Neural cell (in vitro differentiated cells): ENCODE measurements at regions not wholly inside any gene's neighbourhood (a gene's known extent, or its start where the extent isn't known, plus 50 kb on each side); places are given as distances from the start of the nearest gene placed in this dataset.

ENCODE experiments used
- H2AFZ ChIP-seq: fragments of 200-600, 300-800 bp; sonication (generic), shearing (Covaris generic); 2 replicates; pipeline ENCODE4 v1.6.0; 2014; ENCODE audit warnings: low read depth, mild to moderate bottlenecking, antibody characterized with exemption, low read length, moderate library complexity
- H3F3A ChIP-seq: fragments of 200-600 bp; shearing (Covaris generic); 2 replicates; pipeline ENCODE4 v1.6.1; 2016; ENCODE audit warnings: mild to moderate bottlenecking, moderate library complexity, mixed read lengths, antibody characterized with exemption, low read length; ENCODE audit not compliant: insufficient read depth, poor library complexity, severe bottlenecking
- H3K27ac ChIP-seq: fragments of 200-600, 300-800 bp; sonication (generic), shearing (Covaris generic); 2 replicates; pipeline ENCODE4 v1.5.1; 2014; ENCODE audit warnings: mild to moderate bottlenecking, low read length, moderate library complexity
- H3K27me3 ChIP-seq: fragments of 300-800, 200-600 bp; sonication (generic), shearing (Covaris generic); 2 replicates; pipeline ENCODE4 v1.6.0; 2014; ENCODE audit warnings: mild to moderate bottlenecking, low read depth, low read length, moderate library complexity; ENCODE audit not compliant: insufficient read depth
- H3K36me3 ChIP-seq: fragments of 300-800, 200-600 bp; sonication (generic), shearing (Covaris generic); 2 replicates; pipeline ENCODE4 v1.5.1; 2014; ENCODE audit warnings: mild to moderate bottlenecking, antibody characterized with exemption, low read length, moderate library complexity; ENCODE audit not compliant: insufficient read depth
- H3K4me2 ChIP-seq: fragments of 300-800, 200-600 bp; sonication (generic), shearing (Covaris generic); 2 replicates; pipeline ENCODE4 v1.6.0; 2014; ENCODE audit warnings: mild to moderate bottlenecking, low read length
- H3K4me3 ChIP-seq: fragments of 300-800, 200-600 bp; sonication (generic), shearing (Covaris generic); 2 replicates; pipeline ENCODE4 v1.5.1; 2014; ENCODE audit warnings: mild to moderate bottlenecking, low read length, moderate library complexity
- H3K79me2 ChIP-seq: fragments of 200-600 bp; shearing (Covaris generic); replicated peaks from 2 replicates; pipeline ENCODE4 v1.6.0; 2014; ENCODE audit warnings: mild to moderate bottlenecking, low read length, moderate library complexity; ENCODE audit not compliant: insufficient read depth
- H3K9ac ChIP-seq: fragments of 300-800, 200-600 bp; sonication (generic), shearing (Covaris generic); 2 replicates; pipeline ENCODE4 v1.6.1; 2016; ENCODE audit warnings: mild to moderate bottlenecking, low read length, mixed read lengths
- H3K9me2 ChIP-seq: fragments of 200-600 bp; shearing (Covaris generic); 2 replicates; pipeline ENCODE4 v1.6.1; 2016; ENCODE audit warnings: mild to moderate bottlenecking, low read length, mixed read lengths; ENCODE audit not compliant: insufficient read depth
- H3K9me3 ChIP-seq: fragments of 200-600, 300-800 bp; sonication (generic), shearing (Covaris generic); 2 replicates; pipeline ENCODE4 v1.6.1; 2016; ENCODE audit warnings: mild to moderate bottlenecking, mixed run types, low read length, moderate library complexity, mixed read lengths
- H4K20me1 ChIP-seq: fragments of 200-600 bp; shearing (Covaris generic); 2 replicates; pipeline ENCODE4 v1.6.1; 2016; ENCODE audit warnings: mild to moderate bottlenecking, mixed run types; ENCODE audit not compliant: insufficient read depth
- EP300 ChIP-seq: fragments of 450-650 bp; conservative IDR thresholded peaks from 2 replicates; pipeline ENCODE4 v1.6.1; 2014; ENCODE audit warnings: antibody characterized with exemption, mild to moderate bottlenecking, moderate library complexity; ENCODE audit not compliant: poor library complexity, severe bottlenecking
- EZH2 ChIP-seq: fragments of 200-600, 300-800 bp; shearing (Covaris generic), sonication (generic); IDR thresholded peaks from 2 replicates; pipeline ENCODE4 v1.6.1; 2014; ENCODE audit warnings: antibody characterized with exemption, low read length, borderline replicate concordance, mild to moderate bottlenecking; ENCODE audit not compliant: insufficient read depth, poor library complexity, severe bottlenecking
- MXI1 ChIP-seq: fragments of 450-650 bp; conservative IDR thresholded peaks from 2 replicates; pipeline ENCODE4 v1.6.1; 2014; ENCODE audit warnings: antibody characterized with exemption, mild to moderate bottlenecking; ENCODE audit not compliant: poor library complexity, severe bottlenecking
- POLR2AphosphoS5 ChIP-seq: IDR thresholded peaks from 2 replicates; pipeline ENCODE4 v1.6.1; 2012
- RAD21 ChIP-seq: fragments of 450-650 bp; conservative IDR thresholded peaks from 2 replicates; pipeline ENCODE4 v1.6.1; 2014; ENCODE audit warnings: antibody characterized with exemption, mild to moderate bottlenecking, moderate library complexity
- SMC3 ChIP-seq: fragments of 450-650 bp; conservative IDR thresholded peaks from 2 replicates; pipeline ENCODE4 v1.6.1; 2014; ENCODE audit warnings: antibody characterized with exemption, mild to moderate bottlenecking, moderate library complexity; ENCODE audit not compliant: poor library complexity
- TAF1 ChIP-seq: IDR thresholded peaks from 2 replicates; pipeline ENCODE4 v1.6.1; 2012; ENCODE audit warnings: low read depth
- TF ChIP-seq, protein P1 (sequence below): fragments of 450-650 bp; IDR thresholded peaks from 2 replicates; pipeline ENCODE4 v1.5.1; 2014; ENCODE audit warnings: antibody characterized with exemption, mild to moderate bottlenecking, moderate library complexity; ENCODE audit not compliant: poor library complexity, severe bottlenecking
- TF ChIP-seq, protein P2 (sequence below): IDR thresholded peaks from 2 replicates; pipeline ENCODE4 v1.6.1; 2012; ENCODE audit warnings: borderline replicate concordance

DNA sequence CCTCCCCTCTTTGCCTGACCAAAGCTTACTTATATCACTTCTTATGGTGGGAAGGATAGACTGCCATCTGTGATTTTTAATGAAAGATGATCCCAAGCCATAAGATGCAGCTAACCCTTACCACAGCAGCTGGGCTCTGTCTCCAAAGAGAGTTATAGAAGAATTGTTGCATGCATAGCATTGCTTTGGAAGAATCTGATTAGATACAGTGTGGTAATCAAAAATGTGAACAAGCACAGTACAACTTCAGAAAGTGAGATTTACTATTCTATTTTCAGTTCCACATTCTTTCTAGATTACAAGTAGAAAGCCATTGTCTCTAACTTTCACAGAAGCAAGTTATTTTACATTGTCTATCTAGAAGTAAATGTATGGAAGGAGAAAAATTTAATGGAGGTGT is 129.0 kb upstream of the ACVR2A start:
- Histone ChIP-seq H3K79me2 (no peaks in the 10 kb centered on the region), H3K9ac (no peak overlapping the region), H3F3A (no peaks in the 10 kb centered on the region), H3K4me2 (no peak overlapping the region), H3K27ac (no peak overlapping the region), H3K9me3 (no peaks in the 10 kb centered on the region), H3K4me3 (no peak overlapping the region), H3K9me2 (no peaks in the 10 kb centered on the region), H4K20me1 (no peaks in the 10 kb centered on the region), H3K27me3 (no peaks in the 10 kb centered on the region), H3K36me3 (no peaks in the 10 kb centered on the region), H2AFZ (no peak overlapping the region)
- TF ChIP-seq MXI1 (no peak), SMC3 (no peak), POLR2AphosphoS5 (no peak), EP300 (no peak), RAD21 (no peak), TAF1 (no peak), EZH2 (no peak)
- TF ChIP-seq, protein P1, sequence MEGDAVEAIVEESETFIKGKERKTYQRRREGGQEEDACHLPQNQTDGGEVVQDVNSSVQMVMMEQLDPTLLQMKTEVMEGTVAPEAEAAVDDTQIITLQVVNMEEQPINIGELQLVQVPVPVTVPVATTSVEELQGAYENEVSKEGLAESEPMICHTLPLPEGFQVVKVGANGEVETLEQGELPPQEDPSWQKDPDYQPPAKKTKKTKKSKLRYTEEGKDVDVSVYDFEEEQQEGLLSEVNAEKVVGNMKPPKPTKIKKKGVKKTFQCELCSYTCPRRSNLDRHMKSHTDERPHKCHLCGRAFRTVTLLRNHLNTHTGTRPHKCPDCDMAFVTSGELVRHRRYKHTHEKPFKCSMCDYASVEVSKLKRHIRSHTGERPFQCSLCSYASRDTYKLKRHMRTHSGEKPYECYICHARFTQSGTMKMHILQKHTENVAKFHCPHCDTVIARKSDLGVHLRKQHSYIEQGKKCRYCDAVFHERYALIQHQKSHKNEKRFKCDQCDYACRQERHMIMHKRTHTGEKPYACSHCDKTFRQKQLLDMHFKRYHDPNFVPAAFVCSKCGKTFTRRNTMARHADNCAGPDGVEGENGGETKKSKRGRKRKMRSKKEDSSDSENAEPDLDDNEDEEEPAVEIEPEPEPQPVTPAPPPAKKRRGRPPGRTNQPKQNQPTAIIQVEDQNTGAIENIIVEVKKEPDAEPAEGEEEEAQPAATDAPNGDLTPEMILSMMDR, result no peak
- TF ChIP-seq, protein P2, sequence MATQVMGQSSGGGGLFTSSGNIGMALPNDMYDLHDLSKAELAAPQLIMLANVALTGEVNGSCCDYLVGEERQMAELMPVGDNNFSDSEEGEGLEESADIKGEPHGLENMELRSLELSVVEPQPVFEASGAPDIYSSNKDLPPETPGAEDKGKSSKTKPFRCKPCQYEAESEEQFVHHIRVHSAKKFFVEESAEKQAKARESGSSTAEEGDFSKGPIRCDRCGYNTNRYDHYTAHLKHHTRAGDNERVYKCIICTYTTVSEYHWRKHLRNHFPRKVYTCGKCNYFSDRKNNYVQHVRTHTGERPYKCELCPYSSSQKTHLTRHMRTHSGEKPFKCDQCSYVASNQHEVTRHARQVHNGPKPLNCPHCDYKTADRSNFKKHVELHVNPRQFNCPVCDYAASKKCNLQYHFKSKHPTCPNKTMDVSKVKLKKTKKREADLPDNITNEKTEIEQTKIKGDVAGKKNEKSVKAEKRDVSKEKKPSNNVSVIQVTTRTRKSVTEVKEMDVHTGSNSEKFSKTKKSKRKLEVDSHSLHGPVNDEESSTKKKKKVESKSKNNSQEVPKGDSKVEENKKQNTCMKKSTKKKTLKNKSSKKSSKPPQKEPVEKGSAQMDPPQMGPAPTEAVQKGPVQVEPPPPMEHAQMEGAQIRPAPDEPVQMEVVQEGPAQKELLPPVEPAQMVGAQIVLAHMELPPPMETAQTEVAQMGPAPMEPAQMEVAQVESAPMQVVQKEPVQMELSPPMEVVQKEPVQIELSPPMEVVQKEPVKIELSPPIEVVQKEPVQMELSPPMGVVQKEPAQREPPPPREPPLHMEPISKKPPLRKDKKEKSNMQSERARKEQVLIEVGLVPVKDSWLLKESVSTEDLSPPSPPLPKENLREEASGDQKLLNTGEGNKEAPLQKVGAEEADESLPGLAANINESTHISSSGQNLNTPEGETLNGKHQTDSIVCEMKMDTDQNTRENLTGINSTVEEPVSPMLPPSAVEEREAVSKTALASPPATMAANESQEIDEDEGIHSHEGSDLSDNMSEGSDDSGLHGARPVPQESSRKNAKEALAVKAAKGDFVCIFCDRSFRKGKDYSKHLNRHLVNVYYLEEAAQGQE, result no peak

DNA sequence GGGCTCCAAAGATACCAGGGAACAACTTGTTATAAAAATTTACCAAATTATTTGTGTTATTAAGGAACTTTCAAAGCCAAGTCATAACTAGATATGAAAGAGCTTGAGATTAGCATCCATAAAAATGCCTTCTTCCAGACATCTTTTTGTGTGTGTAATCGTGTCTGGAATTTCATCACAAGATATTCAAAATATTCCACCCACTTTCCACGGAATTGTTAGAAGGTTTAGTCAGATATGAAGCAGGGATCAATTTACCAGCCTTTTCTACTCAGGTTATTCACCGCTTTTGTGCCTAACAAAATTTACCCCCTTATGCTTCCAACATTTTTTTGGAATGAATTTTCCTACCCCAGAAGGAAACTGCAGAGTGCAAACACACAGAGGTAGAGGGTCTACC is 130.2 kb upstream of the ACVR2A start:
- Histone ChIP-seq H3K27ac (no peak overlapping the region), H4K20me1 (no peaks in the 10 kb centered on the region), H3F3A (no peaks in the 10 kb centered on the region), H3K9me3 (no peaks in the 10 kb centered on the region), H3K27me3 (no peaks in the 10 kb centered on the region), H3K79me2 (no peaks in the 10 kb centered on the region), H3K4me2 (no peak overlapping the region), H2AFZ (no peak overlapping the region), H3K36me3 (no peaks in the 10 kb centered on the region), H3K4me3 (no peak overlapping the region), H3K9me2 (no peaks in the 10 kb centered on the region), H3K9ac (no peak overlapping the region)
- TF ChIP-seq EP300, result no peak
- no peak for TF ChIP-seq RAD21
- TF ChIP-seq, protein P2, result no peak
